ENCODE measurements at regions not wholly inside any gene's neighbourhood (a gene's known extent, or its start where the extent isn't known, plus 50 kb on each side); places are given as distances from the start of the nearest gene placed in this dataset.
"Not testable (repeated sequence)": the region's sequence is repeated elsewhere in the genome, so short reads cannot be mapped to it uniquely, and the experiment has no call there.

- no peak overlapping the region for H3K27ac ChIP-seq
- no peaks in the 10 kb centered on the region for H3K27me3 ChIP-seq (replicated peaks; ENCODE audit: insufficient read depth)
- TF ChIP-seq EZH2 (IDR thresholded peaks at IDR 0.05; ENCODE audit: insufficient read depth, poor library complexity, severe bottlenecking) = no peak
- TF ChIP-seq EZH2phosphoT487 (IDR thresholded peaks at IDR 0.05; ENCODE audit: insufficient read depth, low read depth) = no peak
- H2AFZ ChIP-seq = no peak overlapping the region
- H3K9ac ChIP-seq = no peak overlapping the region
- DNase-seq = no peak
- H3K9me3 ChIP-seq (ENCODE audit: low read depth) = no peaks in the 10 kb centered on the region
- H4K20me1 ChIP-seq (ENCODE audit: insufficient read depth) = no peaks in the 10 kb centered on the region
- no peak overlapping the region for H3K4me2 ChIP-seq (ENCODE audit: unreplicated experiment)
- in situ Hi-C loops (cut with MboI) = no loop called here
- no peaks in the 10 kb centered on the region for H3K4me1 ChIP-seq (ENCODE audit: insufficient read depth)
- H3K79me2 ChIP-seq (ENCODE audit: insufficient read depth) = no peaks in the 10 kb centered on the region
- H3F3A ChIP-seq (ENCODE audit: insufficient read depth) = no peaks in the 10 kb centered on the region
- WGBS, 2 experiments (ENCODE audit: low coverage in 1 of 2, low lambda C conversion rate in 2 of 2, missing lambda C conversion rate in 2 of 2) = 9 to 14% methylated on average over 2 of the region's 2 CpGs
- no peaks in the 10 kb centered on the region for H3K9me2 ChIP-seq (ENCODE audit: insufficient read depth)
- H3K36me3 ChIP-seq (ENCODE audit: low read depth) = no peaks in the 10 kb centered on the region
- no peak overlapping the region for H3K4me3 ChIP-seq
Measured at GRCh38 chr5:175340180-175340579, 103.8 kb downstream of the DRD1 start.

GRCh38 chr5:175337680-175338079 is 106.3 kb downstream of the DRD1 start:
- H3K4me2 ChIP-seq (ENCODE audit: unreplicated experiment) = no peak overlapping the region
- no peak overlapping the region for H3K4me3 ChIP-seq
- H3K79me2 ChIP-seq (ENCODE audit: insufficient read depth) = no peaks in the 10 kb centered on the region
- H3K27me3 ChIP-seq (replicated peaks; ENCODE audit: insufficient read depth) = no peaks in the 10 kb centered on the region
- H4K20me1 ChIP-seq (ENCODE audit: insufficient read depth) = no peaks in the 10 kb centered on the region
- WGBS, 2 experiments (ENCODE audit: low coverage in 1 of 2, low lambda C conversion rate in 2 of 2, missing lambda C conversion rate in 2 of 2) = 22 to 25% methylated on average over 3 of the region's 3 CpGs
- in situ Hi-C loops (cut with MboI) = no loop called here
- no peak overlapping the region for H3K27ac ChIP-seq
- H3K9me2 ChIP-seq (ENCODE audit: insufficient read depth) = no peaks in the 10 kb centered on the region
- no peaks in the 10 kb centered on the region for H3K36me3 ChIP-seq (ENCODE audit: low read depth)
- TF ChIP-seq EZH2 (IDR thresholded peaks at IDR 0.05; ENCODE audit: insufficient read depth, poor library complexity, severe bottlenecking) = no peak
- no peak for TF ChIP-seq EZH2phosphoT487 (IDR thresholded peaks at IDR 0.05; ENCODE audit: insufficient read depth, low read depth)
- no peaks in the 10 kb centered on the region for H3K4me1 ChIP-seq (ENCODE audit: insufficient read depth)
- no peak overlapping the region for H2AFZ ChIP-seq
- no peaks in the 10 kb centered on the region for H3F3A ChIP-seq (ENCODE audit: insufficient read depth)
- H3K9me3 ChIP-seq (ENCODE audit: low read depth) = no peaks in the 10 kb centered on the region
- DNase-seq = no peak
- H3K9ac ChIP-seq = no peak overlapping the region

DNA sequence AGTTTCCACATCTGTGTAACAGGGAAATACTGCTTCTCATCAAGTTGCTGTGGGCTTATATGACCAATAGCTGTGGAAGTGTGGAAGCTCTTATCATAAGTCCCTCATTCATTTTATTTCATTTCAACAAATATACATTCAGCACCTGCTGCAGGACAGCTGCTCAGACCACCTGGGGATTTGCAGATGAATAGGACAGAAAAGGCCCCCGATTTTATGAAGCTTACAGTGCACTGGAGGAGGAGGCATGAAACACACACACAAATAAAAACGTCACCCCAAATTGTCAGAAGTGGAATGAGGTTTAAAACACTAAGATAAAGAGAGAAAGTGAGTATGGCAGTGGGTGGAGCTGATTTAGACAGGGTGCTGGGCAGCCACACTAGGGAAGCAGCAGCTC is 107.2 kb downstream of the DRD1 start:
- in situ Hi-C loops (cut with MboI) = no loop called here
- Histone ChIP-seq H4K20me1 (ENCODE audit: insufficient read depth) (no peaks in the 10 kb centered on the region), H3K4me1 (ENCODE audit: insufficient read depth) (no peaks in the 10 kb centered on the region), H3K36me3 (ENCODE audit: low read depth) (no peaks in the 10 kb centered on the region), H3K9me2 (ENCODE audit: insufficient read depth) (no peaks in the 10 kb centered on the region), H3K9me3 (ENCODE audit: low read depth) (no peaks in the 10 kb centered on the region), H3K27ac (no peak overlapping the region), H3K79me2 (ENCODE audit: insufficient read depth) (no peaks in the 10 kb centered on the region), H3F3A (ENCODE audit: insufficient read depth) (no peaks in the 10 kb centered on the region), H3K4me3 (no peak overlapping the region), H3K4me2 (ENCODE audit: unreplicated experiment) (no peak overlapping the region), H3K27me3 (replicated peaks; ENCODE audit: insufficient read depth) (no peaks in the 10 kb centered on the region), H3K9ac (no peak overlapping the region), H2AFZ (no peak overlapping the region)
- DNase-seq = no peak
- no peak for TF ChIP-seq EZH2 (IDR thresholded peaks at IDR 0.05; ENCODE audit: insufficient read depth, poor library complexity, severe bottlenecking)
- no peak for TF ChIP-seq EZH2phosphoT487 (IDR thresholded peaks at IDR 0.05; ENCODE audit: insufficient read depth, low read depth)
- 0% methylated on average over 2 of the region's 2 CpGs for WGBS, 2 experiments (ENCODE audit: low coverage in 1 of 2, low lambda C conversion rate in 2 of 2, missing lambda C conversion rate in 2 of 2)

GRCh38 chr5:175335691-175336090 is 108.3 kb downstream of the DRD1 start:
- no peaks in the 10 kb centered on the region for H3K4me1 ChIP-seq (ENCODE audit: insufficient read depth)
- no peak overlapping the region for H3K27ac ChIP-seq
- TF ChIP-seq EZH2 (IDR thresholded peaks at IDR 0.05; ENCODE audit: insufficient read depth, poor library complexity, severe bottlenecking) = no peak
- no peaks in the 10 kb centered on the region for H3K27me3 ChIP-seq (replicated peaks; ENCODE audit: insufficient read depth)
- in situ Hi-C loops (cut with MboI) = no loop called here
- H3K9me2 ChIP-seq (ENCODE audit: insufficient read depth) = no peaks in the 10 kb centered on the region
- H3K9me3 ChIP-seq (ENCODE audit: low read depth) = no peaks in the 10 kb centered on the region
- WGBS, 2 experiments (ENCODE audit: low coverage in 1 of 2, low lambda C conversion rate in 2 of 2, missing lambda C conversion rate in 2 of 2) = 16% methylated on average over 5 of the region's 5 CpGs
- no peaks in the 10 kb centered on the region for H3K79me2 ChIP-seq (ENCODE audit: insufficient read depth)
- H3F3A ChIP-seq (ENCODE audit: insufficient read depth) = no peaks in the 10 kb centered on the region
- no peak for DNase-seq
- H2AFZ ChIP-seq = no peak overlapping the region
- no peak overlapping the region for H3K4me2 ChIP-seq (ENCODE audit: unreplicated experiment)
- no peak overlapping the region for H3K4me3 ChIP-seq
- H3K36me3 ChIP-seq (ENCODE audit: low read depth) = no peaks in the 10 kb centered on the region
- no peaks in the 10 kb centered on the region for H4K20me1 ChIP-seq (ENCODE audit: insufficient read depth)
- H3K9ac ChIP-seq = no peak overlapping the region

- H3K27ac ChIP-seq; H2AFZ ChIP-seq; H3K9me2 ChIP-seq (ENCODE audit: insufficient read depth); H3K9ac ChIP-seq; H3K4me2 ChIP-seq (ENCODE audit: unreplicated experiment); H3K36me3 ChIP-seq (ENCODE audit: low read depth); H3K4me1 ChIP-seq (ENCODE audit: insufficient read depth); H3K9me3 ChIP-seq (ENCODE audit: low read depth); H3K79me2 ChIP-seq (ENCODE audit: insufficient read depth); H3F3A ChIP-seq (ENCODE audit: insufficient read depth); H3K27me3 ChIP-seq (replicated peaks; ENCODE audit: insufficient read depth); H4K20me1 ChIP-seq (ENCODE audit: insufficient read depth); H3K4me3 ChIP-seq; in situ Hi-C loops (cut with MboI); DNase-seq: not testable (repeated sequence)
- WGBS, 2 experiments (ENCODE audit: low coverage in 1 of 2, low lambda C conversion rate in 2 of 2, missing lambda C conversion rate in 2 of 2) = 32 to 38% methylated on average over 14 of the region's 14 CpGs
Measured at GRCh38 chr5:175331173-175332036, 112.6 kb downstream of the DRD1 start.
